Mesothelial cell of epicardium (in vitro differentiated cells): ENCODE measurements at regions not wholly inside any gene's neighbourhood (a gene's known extent, or its start where the extent isn't known, plus 50 kb on each side); places are given as distances from the start of the nearest gene placed in this dataset.

Experiments
- DNase-seq, 2 experiments: peaks; one replicate each; pipeline ENCODE4 v3.0.0; 2021; ENCODE audit warnings: low spot score in 2 of 2; ENCODE audit not compliant: unreplicated experiment in 2 of 2
- H3K27ac Mint-ChIP-seq: 2 replicates; pipeline ENCODE4 v1.8.0; 2021; ENCODE audit warnings: mixed read lengths
- H3K27me3 Mint-ChIP-seq: 2 replicates; pipeline ENCODE4 v1.8.0; 2021; ENCODE audit warnings: low read depth, mixed read lengths
- H3K36me3 Mint-ChIP-seq: 2 replicates; pipeline ENCODE4 v1.8.0; 2021; ENCODE audit warnings: mixed read lengths
- H3K4me1 Mint-ChIP-seq: 2 replicates; pipeline ENCODE4 v1.8.0; 2021; ENCODE audit warnings: mixed read lengths
- H3K4me3 Mint-ChIP-seq: 2 replicates; pipeline ENCODE4 v1.8.0; 2021; ENCODE audit warnings: mild to moderate bottlenecking, moderate library complexity, mixed read lengths
- H3K9me3 Mint-ChIP-seq: 2 replicates; pipeline ENCODE4 v1.8.0; 2021; ENCODE audit warnings: mixed read lengths
- TF ChIP-seq, protein P1 (sequence below): fragments of 200-600 bp; sonication (generic); IDR thresholded peaks from one replicate; pipeline ENCODE4 v1.5.0; 2021; ENCODE audit warnings: antibody characterized with exemption; ENCODE audit not compliant: unreplicated experiment

DNA sequence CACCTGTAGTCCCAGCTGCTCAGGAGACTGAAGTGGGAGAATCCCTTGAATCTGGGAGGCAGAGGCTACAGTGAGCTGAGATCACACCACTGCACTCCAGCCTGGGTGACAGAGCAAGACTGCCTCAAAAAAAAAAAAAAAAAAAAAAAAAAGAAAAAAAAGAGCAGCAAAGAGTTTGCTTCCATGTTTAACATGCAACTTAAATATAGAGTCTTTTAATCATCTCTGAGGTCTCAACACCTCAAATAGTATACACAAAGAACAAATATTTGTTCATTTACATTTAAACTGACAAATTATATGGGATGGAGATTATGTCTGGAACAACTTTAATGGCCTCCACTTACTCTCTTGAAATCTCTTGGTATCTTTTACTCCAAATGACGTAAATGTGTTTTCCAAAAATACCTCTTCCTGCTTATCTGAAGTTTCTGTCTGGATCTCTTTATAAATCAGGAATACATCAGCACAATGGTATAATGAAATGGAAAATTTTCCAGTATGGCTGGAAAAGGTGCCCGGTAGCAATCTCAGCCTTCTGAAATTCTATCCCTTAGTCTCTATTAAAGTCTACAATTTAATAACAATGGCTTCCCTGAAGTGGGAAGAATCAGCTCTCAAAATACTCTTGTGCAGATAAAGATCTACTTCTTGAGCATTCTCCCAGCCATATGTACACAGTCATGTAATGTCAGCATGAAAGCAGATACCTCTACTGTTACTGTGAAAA, 258.5 kb downstream of the OMA1 start:
- Mint-ChIP-seq H3K36me3 (no peaks in the 10 kb centered on the region), H3K4me1 (no peaks in the 10 kb centered on the region), H3K27ac (no peak overlapping the region), H3K27me3 (peaks cover 27% of the 10 kb centered on the region), H3K4me3 (no peak overlapping the region), H3K9me3 (peaks cover 10% of the 10 kb centered on the region)
- no peak for DNase-seq
- TF ChIP-seq, protein P1, sequence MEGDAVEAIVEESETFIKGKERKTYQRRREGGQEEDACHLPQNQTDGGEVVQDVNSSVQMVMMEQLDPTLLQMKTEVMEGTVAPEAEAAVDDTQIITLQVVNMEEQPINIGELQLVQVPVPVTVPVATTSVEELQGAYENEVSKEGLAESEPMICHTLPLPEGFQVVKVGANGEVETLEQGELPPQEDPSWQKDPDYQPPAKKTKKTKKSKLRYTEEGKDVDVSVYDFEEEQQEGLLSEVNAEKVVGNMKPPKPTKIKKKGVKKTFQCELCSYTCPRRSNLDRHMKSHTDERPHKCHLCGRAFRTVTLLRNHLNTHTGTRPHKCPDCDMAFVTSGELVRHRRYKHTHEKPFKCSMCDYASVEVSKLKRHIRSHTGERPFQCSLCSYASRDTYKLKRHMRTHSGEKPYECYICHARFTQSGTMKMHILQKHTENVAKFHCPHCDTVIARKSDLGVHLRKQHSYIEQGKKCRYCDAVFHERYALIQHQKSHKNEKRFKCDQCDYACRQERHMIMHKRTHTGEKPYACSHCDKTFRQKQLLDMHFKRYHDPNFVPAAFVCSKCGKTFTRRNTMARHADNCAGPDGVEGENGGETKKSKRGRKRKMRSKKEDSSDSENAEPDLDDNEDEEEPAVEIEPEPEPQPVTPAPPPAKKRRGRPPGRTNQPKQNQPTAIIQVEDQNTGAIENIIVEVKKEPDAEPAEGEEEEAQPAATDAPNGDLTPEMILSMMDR = no peak

DNA sequence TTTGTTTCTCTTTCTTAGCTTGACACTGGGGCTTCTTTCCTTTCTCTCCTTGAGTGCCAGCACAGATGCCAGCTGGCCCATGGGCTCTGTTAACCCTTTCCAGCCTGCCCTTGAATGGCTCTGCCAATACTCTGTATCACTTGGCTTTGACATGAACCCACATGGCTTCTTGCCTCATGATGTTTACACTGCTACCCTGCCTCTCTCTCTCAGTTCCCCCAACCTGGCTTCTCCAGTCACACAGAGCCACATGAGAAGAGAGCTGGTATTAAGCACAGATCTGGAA, 262.4 kb downstream of the OMA1 start:
- no peak for DNase-seq
- TF ChIP-seq, protein P1 = no peak
- Mint-ChIP-seq H3K27me3 (peaks cover 28% of the 10 kb centered on the region), H3K36me3 (no peaks in the 10 kb centered on the region), H3K27ac (no peak overlapping the region), H3K9me3 (peaks cover 10% of the 10 kb centered on the region), H3K4me1 (no peaks in the 10 kb centered on the region), H3K4me3 (no peak overlapping the region)

DNA sequence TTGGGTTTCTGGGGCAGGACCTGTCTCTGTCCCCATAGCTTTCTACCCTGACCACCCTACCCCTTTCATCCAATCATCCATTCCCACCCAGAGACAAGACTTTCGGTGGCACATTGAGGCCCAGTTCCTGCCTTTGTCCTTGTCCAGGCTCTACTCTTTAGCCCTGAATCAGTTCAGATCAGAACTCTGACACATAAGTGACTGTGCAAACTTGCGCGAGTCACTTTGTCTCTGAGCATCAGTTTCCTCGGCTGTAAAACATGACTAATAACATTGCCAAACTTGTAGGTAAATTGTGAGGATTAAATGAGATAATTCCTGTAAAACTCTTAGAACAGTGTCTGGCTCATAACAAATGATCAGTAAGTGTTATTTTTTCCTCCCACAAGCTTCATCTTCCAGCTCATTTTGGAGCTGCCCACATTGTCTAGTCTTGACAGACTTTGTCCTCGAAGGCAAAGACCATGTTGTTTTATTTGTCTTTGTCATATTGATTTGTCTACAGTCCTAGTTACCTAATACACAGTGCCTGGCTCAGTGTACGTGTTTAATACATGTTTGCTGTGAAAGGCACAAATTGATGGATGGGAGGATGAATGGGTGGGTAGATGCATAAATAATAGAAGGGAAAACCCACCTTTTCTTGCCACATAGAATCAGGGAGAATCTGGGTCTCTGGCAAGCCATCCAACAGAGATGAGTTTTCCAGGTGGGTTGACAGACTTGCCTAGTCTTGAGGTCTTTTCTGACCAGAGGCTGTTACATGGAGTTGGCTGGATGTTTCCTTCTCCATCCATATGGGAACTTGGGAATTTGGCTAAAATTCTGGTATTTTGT, 262.9 kb downstream of the OMA1 start:
- DNase-seq = no peak
- TF ChIP-seq, protein P1 = no peak
- H3K27ac Mint-ChIP-seq = no peak overlapping the region
- no peaks in the 10 kb centered on the region for H3K36me3 Mint-ChIP-seq
- peaks cover 10% of the 10 kb centered on the region for H3K9me3 Mint-ChIP-seq
- H3K4me3 Mint-ChIP-seq = no peak overlapping the region
- H3K4me1 Mint-ChIP-seq = no peaks in the 10 kb centered on the region
- peaks cover 25% of the 10 kb centered on the region for H3K27me3 Mint-ChIP-seq

DNA sequence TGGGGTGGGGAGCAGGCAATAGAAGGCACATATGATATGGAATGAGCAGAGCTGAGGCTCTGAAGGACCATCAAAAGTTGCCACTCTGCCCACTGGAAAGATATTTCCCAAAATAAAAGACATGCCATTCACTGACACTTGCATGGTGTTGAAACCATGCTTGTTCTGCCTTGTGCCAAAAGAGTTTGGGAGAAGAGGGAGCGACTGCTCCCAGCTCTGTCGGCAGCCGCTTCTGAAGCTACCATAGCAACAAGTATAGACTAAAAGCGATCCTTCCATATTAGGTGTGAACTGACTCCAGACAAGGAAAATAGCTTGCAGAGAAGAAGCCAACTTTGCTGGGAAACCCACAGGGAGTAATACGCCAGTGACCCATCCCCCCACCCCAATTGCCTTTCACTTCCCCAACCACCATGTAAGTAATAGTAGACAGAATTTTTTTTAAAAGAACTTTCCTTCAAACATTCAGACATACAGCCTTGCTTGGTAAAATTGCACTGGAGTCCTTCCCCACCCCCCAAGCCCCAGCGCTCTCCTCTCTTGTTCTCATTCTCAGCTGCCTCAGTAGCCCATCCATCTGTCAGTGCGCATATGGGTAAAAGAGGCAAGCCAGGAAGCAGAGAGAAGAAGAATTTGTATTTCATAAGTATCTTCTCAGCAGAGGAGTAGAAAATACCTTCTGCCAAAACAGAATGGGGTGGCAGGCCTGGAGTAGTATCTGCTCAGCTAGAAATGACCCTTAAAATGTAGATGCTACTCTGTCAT, 263.7 kb downstream of the OMA1 start:
- no peaks in the 10 kb centered on the region for H3K36me3 Mint-ChIP-seq
- peaks cover 27% of the 10 kb centered on the region for H3K27me3 Mint-ChIP-seq
- TF ChIP-seq, protein P1 = no peak
- H3K4me1 Mint-ChIP-seq = no peaks in the 10 kb centered on the region
- no peak overlapping the region for H3K27ac Mint-ChIP-seq
- DNase-seq = no peak
- H3K4me3 Mint-ChIP-seq = no peak overlapping the region
- peaks cover 10% of the 10 kb centered on the region for H3K9me3 Mint-ChIP-seq

DNA sequence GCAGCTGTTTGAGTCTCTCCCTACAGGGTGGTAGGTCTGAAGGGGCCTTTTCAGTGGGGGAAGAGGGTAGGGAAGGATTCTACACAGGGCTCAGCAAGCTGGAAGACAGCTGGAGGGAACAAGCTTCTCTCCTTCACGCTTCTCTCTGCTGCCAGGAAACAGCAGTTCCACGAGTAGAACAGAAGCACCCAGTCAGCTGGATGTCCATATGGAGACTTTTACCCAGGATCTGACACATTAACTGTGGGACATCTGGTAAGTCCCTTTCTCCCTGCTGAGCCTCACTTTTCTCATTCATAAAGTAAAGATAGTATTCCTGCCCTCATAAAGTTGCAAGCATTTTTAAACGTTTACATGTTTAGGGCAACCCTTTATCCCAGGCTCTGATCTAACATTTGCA, 280.3 kb downstream of the OMA1 start:
- H3K4me1 Mint-ChIP-seq = no peaks in the 10 kb centered on the region
- H3K27me3 Mint-ChIP-seq = peaks cover 24% of the 10 kb centered on the region
- TF ChIP-seq, protein P1 = no peak
- H3K9me3 Mint-ChIP-seq = no peaks in the 10 kb centered on the region
- DNase-seq = no peak
- H3K27ac Mint-ChIP-seq = no peak overlapping the region
- H3K36me3 Mint-ChIP-seq = no peaks in the 10 kb centered on the region
- H3K4me3 Mint-ChIP-seq = no peak overlapping the region
